Stimulated activated CD8-positive, alpha-beta memory T cell treated with anti-CD3 and anti-CD28 coated beads, Interleukin-7, amount 100 ng/mL, for 24 hours (primary cell): ENCODE measurements at regions not wholly inside any gene's neighbourhood (a gene's known extent, or its start where the extent isn't known, plus 50 kb on each side); places are given as distances from the start of the nearest gene placed in this dataset.
"Not testable (repeated sequence)": the region's sequence is repeated elsewhere in the genome, so short reads cannot be mapped to it uniquely, and the experiment has no call there.

Experiments used
- DNase-seq: peaks from one replicate; pipeline ENCODE4 v3.0.0-alpha.2; 2020; ENCODE audit warnings: low read depth

GRCh38 chr11:38721586-38722315 lies 2123.7 kb upstream of the RAG2 start:
- no peak for DNase-seq

- DNase-seq: no peak
Observed at GRCh38 chr11:38718659-38719058, 2120.6 kb upstream of the RAG2 start.

- no peak for DNase-seq
Observed at GRCh38 chr11:38718049-38718448, 2120.0 kb upstream of the RAG2 start.

- no peak for DNase-seq
Observed at GRCh38 chr11:38711110-38711509, 2113.1 kb upstream of the RAG2 start.

GRCh38 chr11:38710262-38710661 lies 2112.2 kb upstream of the RAG2 start:
- DNase-seq: no peak

DNA sequence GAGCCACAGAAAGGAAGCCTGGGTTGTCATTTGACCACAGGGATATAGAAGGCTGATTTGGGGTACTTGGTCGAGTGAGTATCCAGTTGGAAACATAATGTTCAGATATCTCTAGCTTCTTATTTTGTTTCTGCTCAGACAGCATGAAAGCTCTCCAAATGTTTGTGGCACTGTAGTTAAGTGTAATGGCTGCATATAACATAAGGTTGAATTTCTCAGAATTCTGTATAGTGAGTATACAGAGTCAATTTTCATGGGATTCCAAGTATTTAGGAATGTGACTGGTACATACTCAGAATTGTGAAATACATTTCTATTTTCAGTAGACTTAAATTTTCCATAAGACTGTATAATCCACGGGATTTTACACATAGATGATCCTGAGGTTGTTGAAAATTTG lies 2102.1 kb upstream of the RAG2 start:
- DNase-seq: no peak

- no peak for DNase-seq
Observed at GRCh38 chr11:38693306-38693705, 2095.3 kb upstream of the RAG2 start.

- DNase-seq: not testable (repeated sequence)
Observed at GRCh38 chr11:38690211-38690610, 2092.2 kb upstream of the RAG2 start.

DNA sequence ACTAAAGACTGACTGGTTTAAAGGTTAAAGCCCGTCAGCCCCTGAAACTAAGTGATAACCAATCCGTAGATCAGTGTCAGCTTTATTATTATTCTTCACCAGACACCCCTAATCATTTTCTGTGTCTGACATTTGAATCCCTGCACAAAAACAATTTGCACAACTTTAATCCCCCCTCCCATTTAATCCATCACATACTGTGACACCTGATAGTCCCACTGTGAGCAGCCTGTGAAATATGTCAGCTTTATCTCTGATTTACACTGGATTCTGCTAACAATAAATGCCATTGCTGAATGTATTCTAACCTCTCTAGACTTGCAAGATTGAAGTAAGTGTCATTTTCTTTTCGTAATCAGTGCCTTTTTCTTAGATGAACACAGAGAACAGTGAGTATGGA lies 2089.0 kb upstream of the RAG2 start:
- no peak for DNase-seq

DNA sequence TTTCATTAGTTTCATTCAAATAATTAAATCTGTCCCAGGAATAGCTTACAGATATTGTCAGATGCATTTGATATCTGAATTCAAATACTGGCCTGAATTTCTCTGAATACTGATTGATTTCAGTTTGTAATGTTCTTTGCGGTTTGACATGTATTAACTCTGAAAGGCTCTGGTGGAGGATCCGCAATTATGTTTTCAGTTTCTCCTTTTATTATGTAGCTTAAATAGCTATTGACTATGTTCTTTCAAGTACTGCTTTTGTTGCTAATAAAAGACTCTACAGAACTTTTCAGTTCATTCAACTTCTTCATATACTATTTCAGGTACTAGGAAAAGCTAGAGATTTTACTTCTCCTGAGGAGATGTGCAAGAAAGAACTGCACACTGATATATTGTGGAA lies 2085.4 kb upstream of the RAG2 start:
- DNase-seq: no peak

GRCh38 chr11:38680746-38681145 lies 2082.7 kb upstream of the RAG2 start:
- DNase-seq: no peak

DNA sequence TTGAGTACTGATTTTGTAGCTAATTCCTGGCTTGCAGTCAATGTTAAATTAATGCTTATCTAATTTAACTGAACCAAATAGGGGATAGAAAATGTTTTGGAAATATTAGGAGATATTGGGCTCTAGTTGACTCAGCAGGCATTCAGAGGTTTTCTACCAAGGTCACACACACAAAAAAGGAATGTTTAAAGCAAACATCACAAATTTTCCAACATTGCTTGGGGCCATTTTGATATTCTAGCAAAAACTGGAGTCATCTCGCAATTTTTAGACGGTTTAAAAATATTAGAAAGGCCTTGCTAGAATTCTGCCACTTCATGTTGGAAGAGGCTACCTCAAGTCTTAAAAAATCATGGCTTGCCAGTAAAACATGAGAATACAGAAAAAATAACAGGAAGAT lies 2082.1 kb upstream of the RAG2 start:
- DNase-seq: no peak

DNA sequence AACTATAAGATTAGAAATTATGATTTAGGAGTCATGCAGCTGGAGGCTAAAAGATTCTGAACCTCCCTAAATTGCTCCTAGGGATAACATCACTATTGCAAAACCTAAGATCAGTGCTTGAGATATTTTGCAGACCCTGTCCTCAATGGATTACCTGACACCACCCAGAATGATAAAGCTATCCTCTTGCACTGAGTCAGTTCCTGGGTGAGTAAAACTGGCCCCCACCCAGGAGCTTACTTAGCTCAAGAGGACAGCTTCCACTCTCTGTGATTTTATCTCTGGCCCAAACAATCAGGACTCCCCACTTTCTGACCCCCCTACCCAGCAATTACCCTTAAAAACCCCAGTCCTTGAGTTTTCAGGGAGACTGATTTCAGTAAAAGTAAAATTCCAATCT lies 2074.4 kb upstream of the RAG2 start:
- DNase-seq: no peak

GRCh38 chr11:38667359-38667758 lies 2069.3 kb upstream of the RAG2 start:
- no peak for DNase-seq

GRCh38 chr11:38648604-38649003 lies 2050.6 kb upstream of the RAG2 start:
- DNase-seq: no peak

- no peak for DNase-seq
Observed at GRCh38 chr11:38646382-38646781, 2048.3 kb upstream of the RAG2 start.

GRCh38 chr11:38640854-38641253 lies 2042.8 kb upstream of the RAG2 start:
- DNase-seq: no peak

DNA sequence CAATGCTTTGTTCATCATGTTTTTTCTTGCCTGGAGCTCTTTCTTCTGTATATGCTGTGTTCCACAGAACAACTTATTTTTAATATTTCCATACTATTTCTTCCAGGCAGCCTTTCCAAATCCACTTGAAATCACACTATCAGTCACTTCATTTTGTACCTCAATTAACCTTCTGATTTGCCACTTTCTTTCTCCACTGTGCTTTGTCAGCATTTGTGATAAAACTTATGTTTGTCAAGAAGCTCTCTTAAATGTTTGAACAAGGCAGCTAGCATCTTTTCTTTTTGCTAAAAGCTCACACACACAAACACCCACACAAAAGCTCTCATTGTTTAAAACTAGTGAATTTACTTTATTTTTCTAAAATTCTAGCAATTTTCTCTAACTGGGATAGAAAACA lies 2014.7 kb upstream of the RAG2 start:
- DNase-seq: no peak

DNA sequence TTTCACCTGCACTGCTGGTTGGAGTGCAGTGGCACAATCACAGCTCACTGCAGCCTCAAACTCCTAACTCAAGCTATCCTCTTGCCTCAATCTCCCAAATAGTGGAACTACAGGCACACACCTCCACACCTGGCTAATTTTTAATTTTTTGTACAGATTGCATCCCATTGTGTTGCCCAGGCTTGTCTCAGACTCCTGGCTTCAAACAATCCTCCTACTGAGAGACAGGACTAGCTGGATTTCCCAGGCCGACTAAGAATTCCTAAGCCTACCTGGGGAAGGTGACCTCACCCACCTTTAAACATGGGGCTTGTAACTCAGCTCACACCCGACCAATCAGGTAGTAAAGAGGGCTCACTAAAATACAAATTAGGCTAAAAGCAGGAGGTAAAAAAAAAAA lies 2003.3 kb upstream of the RAG2 start:
- DNase-seq: not testable (repeated sequence)

GRCh38 chr11:38598418-38598817 lies 2000.4 kb upstream of the RAG2 start:
- DNase-seq: no peak

DNA sequence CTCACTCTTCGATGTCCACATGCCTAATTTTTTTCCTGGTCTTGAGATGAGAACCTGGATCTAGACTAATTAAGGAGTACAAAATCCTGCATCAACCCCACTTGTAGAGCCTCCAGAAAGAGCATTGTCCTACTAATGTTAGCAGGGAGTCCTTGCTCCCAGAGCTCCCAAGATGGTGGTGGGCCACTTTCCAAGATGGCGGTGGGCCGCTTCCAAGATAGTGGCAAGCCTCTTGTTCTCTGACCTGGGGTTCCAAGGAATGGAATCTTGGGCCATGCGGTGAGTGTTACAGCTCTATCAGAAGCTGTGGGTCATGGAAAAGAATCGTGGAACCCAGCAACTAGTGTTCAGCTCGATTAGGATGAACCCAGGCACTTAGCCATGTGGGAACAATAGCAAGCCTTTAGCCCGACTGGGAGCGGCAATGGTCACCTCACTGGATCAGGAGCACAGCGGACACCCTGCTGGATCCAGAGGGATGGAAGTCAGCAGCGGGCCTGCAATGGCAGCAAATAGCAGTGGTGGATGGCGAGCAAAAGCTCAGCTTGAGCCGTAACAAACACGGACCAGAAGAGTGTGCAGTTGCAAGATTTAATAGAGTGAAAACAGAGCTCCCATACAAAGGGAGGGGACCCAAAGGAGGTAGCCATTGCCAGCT lies 1997.5 kb upstream of the RAG2 start:
- not testable (repeated sequence) for DNase-seq

- no peak for DNase-seq
Observed at GRCh38 chr11:38594895-38595294, 1996.9 kb upstream of the RAG2 start.

DNA sequence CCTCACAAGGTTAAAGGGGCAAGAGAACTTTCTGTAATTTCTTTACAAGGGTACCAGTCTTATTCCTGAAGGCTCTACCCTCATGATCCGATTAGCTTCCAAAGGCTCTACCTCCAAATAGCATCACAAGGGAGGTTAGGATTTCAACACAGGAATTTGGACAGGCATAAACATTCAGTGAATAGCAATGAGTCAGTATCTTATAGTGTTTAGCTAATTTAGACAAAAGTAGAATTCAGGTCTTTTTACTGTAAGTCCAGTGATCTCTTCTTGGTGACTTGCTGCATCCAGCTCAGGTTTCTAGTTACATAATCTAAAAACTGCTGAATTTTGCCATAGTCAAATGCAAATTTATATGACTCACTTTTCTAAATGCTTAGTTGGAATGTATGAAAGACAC lies 1995.6 kb upstream of the RAG2 start:
- no peak for DNase-seq

GRCh38 chr11:38582756-38583155 lies 1984.7 kb upstream of the RAG2 start:
- DNase-seq: no peak
